HEK293 (cell line): ENCODE measurements at regions not wholly inside any gene's neighbourhood (a gene's known extent, or its start where the extent isn't known, plus 50 kb on each side); places are given as distances from the start of the nearest gene placed in this dataset.

ENCODE experiments used
- CTCF ChIA-PET: fragments of 350-600 bp; formaldehyde crosslinking; extraction: SDS; loops from one replicate; lab custom pipeline; 2021; ENCODE audit warnings: antibody characterized with exemption; lab: Yijun Ruan, JAX
- POLR2A ChIA-PET: fragments of 300-600 bp; formaldehyde crosslinking; extraction: SDS; loops from one replicate; lab custom pipeline; 2020; ENCODE audit warnings: antibody characterized with exemption, inconsistent platforms; lab: Yijun Ruan, JAX
- H3K27ac ChIP-seq: fragments of 200-500 bp; sonication (Bioruptor generic); 2 replicates; pipeline ENCODE4 v1.5.1; 2014; ENCODE audit warnings: low read depth, low read length, control low read depth, inconsistent platforms; ENCODE audit errors: extremely low read depth
- H3K36me3 ChIP-seq, 2 experiments: fragments of 200-500 bp in 1 of 2; sonication (Bioruptor generic) in 1 of 2; 1 replicate in 1 of 2; 2 replicates in 1 of 2; pipeline ENCODE4 v1.5.1; 2014 to 2017; ENCODE audit warnings: inconsistent platforms in 2 of 2, low read length in 2 of 2; ENCODE audit not compliant: control insufficient read depth in 2 of 2, insufficient read depth in 1 of 2
- H3K4me1 ChIP-seq: fragments of 200-500 bp; sonication (Bioruptor generic); 2 replicates; pipeline ENCODE4 v1.5.1; 2014; ENCODE audit warnings: mild to moderate bottlenecking, low read length, inconsistent platforms; ENCODE audit not compliant: control insufficient read depth, insufficient read depth
- H3K4me3 ChIP-seq: 2 replicates; pipeline ENCODE4 v1.5.1; 2011; ENCODE audit warnings: low read depth, mild to moderate bottlenecking, control low read depth, low read length, moderate library complexity
- H3K9me3 ChIP-seq: fragments of 200-500 bp; sonication (Bioruptor generic); 2 replicates; pipeline ENCODE4 v1.5.1; 2014; ENCODE audit warnings: low read depth, low read length, inconsistent platforms; ENCODE audit not compliant: control insufficient read depth, insufficient read depth
- ATF2 ChIP-seq: fragments of 450-650 bp; formaldehyde crosslinking; IDR thresholded peaks from 2 replicates; pipeline ENCODE4 v1.5.1; 2016; ENCODE audit warnings: missing biosample characterization, missing genetic modification characterization, low read depth
- GLIS2 ChIP-seq: fragments of 450-650 bp; formaldehyde crosslinking; IDR thresholded peaks from 2 replicates; pipeline ENCODE4 v1.5.1; 2016; ENCODE audit warnings: missing biosample characterization, missing genetic modification characterization
- INSM2 ChIP-seq: fragments of 450-650 bp; formaldehyde crosslinking; IDR thresholded peaks from 2 replicates; pipeline ENCODE4 v1.5.1; 2016; ENCODE audit warnings: missing biosample characterization, missing genetic modification characterization
- KLF9 ChIP-seq: fragments of 450-650 bp; formaldehyde crosslinking; IDR thresholded peaks from 2 replicates; pipeline ENCODE4 v1.5.1; 2016; ENCODE audit warnings: missing biosample characterization, missing genetic modification characterization, low read depth
- PATZ1 ChIP-seq: fragments of 450-650 bp; formaldehyde crosslinking; IDR thresholded peaks from 2 replicates; pipeline ENCODE4 v1.5.1; 2016; ENCODE audit warnings: missing biosample characterization, missing genetic modification characterization
- SCRT1 ChIP-seq: fragments of 450-650 bp; formaldehyde crosslinking; IDR thresholded peaks from 2 replicates; pipeline ENCODE4 v1.5.1; 2016; ENCODE audit warnings: missing biosample characterization, missing genetic modification characterization, borderline replicate concordance
- ZBTB10 ChIP-seq: fragments of 450-650 bp; formaldehyde crosslinking; IDR thresholded peaks from 2 replicates; pipeline ENCODE4 v1.5.1; 2016; ENCODE audit warnings: missing biosample characterization, missing genetic modification characterization
- ZNF10 ChIP-seq: fragments of 450-650 bp; formaldehyde crosslinking; IDR thresholded peaks from 2 replicates; pipeline ENCODE4 v1.5.1; 2017; ENCODE audit warnings: missing biosample characterization, missing genetic modification characterization
- ZNF146 ChIP-seq: fragments of 450-650 bp; formaldehyde crosslinking; IDR thresholded peaks from 2 replicates; pipeline ENCODE4 v1.5.1; 2016; ENCODE audit warnings: missing biosample characterization, missing genetic modification characterization
- ZNF155 ChIP-seq: fragments of 450-650 bp; formaldehyde crosslinking; IDR thresholded peaks from 2 replicates; pipeline ENCODE4 v1.5.1; 2016; ENCODE audit warnings: missing biosample characterization, missing genetic modification characterization
- ZNF19 ChIP-seq: fragments of 450-650 bp; formaldehyde crosslinking; IDR thresholded peaks from 2 replicates; pipeline ENCODE4; 2016; ENCODE audit warnings: missing biosample characterization, missing genetic modification characterization, low read depth
- ZNF274 ChIP-seq, 2 experiments: fragments of 200-500 bp in 1 of 2; fragments of 450-650 bp in 1 of 2; sonication (Bioruptor generic) in 1 of 2; formaldehyde crosslinking in 1 of 2; IDR thresholded peaks; 2 replicates each; pipeline versions ENCODE4 v1.5.1 to v1.6.1; 2014 to 2016; ENCODE audit warnings: borderline replicate concordance in 1 of 2, inconsistent platforms in 1 of 2, low read length in 1 of 2, missing biosample characterization in 1 of 2, missing genetic modification characterization in 1 of 2
- ZNF292 ChIP-seq: fragments of 450-650 bp; formaldehyde crosslinking; IDR thresholded peaks from 2 replicates; pipeline ENCODE4 v1.5.1; 2016; ENCODE audit warnings: low read depth, missing biosample characterization, missing genetic modification characterization, borderline replicate concordance
- ZNF350 ChIP-seq: fragments of 450-650 bp; formaldehyde crosslinking; IDR thresholded peaks from 2 replicates; pipeline ENCODE4 v1.5.0; 2017; ENCODE audit warnings: missing biosample characterization, mild to moderate bottlenecking, missing genetic modification characterization
- ZNF544 ChIP-seq: fragments of 450-650 bp; formaldehyde crosslinking; IDR thresholded peaks from 2 replicates; pipeline ENCODE4 v1.5.0; 2017; ENCODE audit warnings: missing biosample characterization, missing genetic modification characterization
- ZNF580 ChIP-seq: fragments of 450-650 bp; formaldehyde crosslinking; IDR thresholded peaks from 2 replicates; pipeline ENCODE4 v1.5.1; 2016; ENCODE audit warnings: missing biosample characterization, missing genetic modification characterization
- ZNF645 ChIP-seq: fragments of 450-650 bp; formaldehyde crosslinking; IDR thresholded peaks from 2 replicates; pipeline ENCODE4; 2016; ENCODE audit warnings: missing biosample characterization, missing genetic modification characterization
- ZNF76 ChIP-seq: fragments of 450-650 bp; formaldehyde crosslinking; IDR thresholded peaks from 2 replicates; pipeline ENCODE4; 2016; ENCODE audit warnings: low read depth, missing biosample characterization, missing genetic modification characterization, borderline replicate concordance
- ZNF768 ChIP-seq: fragments of 450-650 bp; formaldehyde crosslinking; IDR thresholded peaks from 2 replicates; pipeline ENCODE4 v1.5.1; 2018; ENCODE audit warnings: missing biosample characterization, mild to moderate bottlenecking, missing genetic modification characterization
- ZNF785 ChIP-seq: fragments of 450-650 bp; formaldehyde crosslinking; IDR thresholded peaks from 2 replicates; pipeline ENCODE4 v1.5.1; 2016; ENCODE audit warnings: missing biosample characterization, missing genetic modification characterization
- ZSCAN5A ChIP-seq: fragments of 450-650 bp; formaldehyde crosslinking; IDR thresholded peaks from 2 replicates; pipeline ENCODE4 v1.5.1; 2016; ENCODE audit warnings: missing biosample characterization, missing genetic modification characterization

- no peak for TF ChIP-seq ZNF292
- no peak for TF ChIP-seq ZNF768 (tag by site-specific recombination)
- no peak for TF ChIP-seq PATZ1 (tag by site-specific recombination)
- TF ChIP-seq ZNF785 (tag by site-specific recombination) = no peak
- TF ChIP-seq ZNF544 (tag by site-specific recombination) = no peak
- no peak for TF ChIP-seq INSM2 (tag by site-specific recombination)
- no peak for TF ChIP-seq ZBTB10 (tag by site-specific recombination)
- TF ChIP-seq SCRT1 (tag by site-specific recombination) = no peak
- TF ChIP-seq ZNF76 (tag by site-specific recombination) = no peak
- no peak for TF ChIP-seq ZNF19
- no peak for TF ChIP-seq ZNF645 (tag by site-specific recombination)
- no peak for TF ChIP-seq ZNF580
- no peak for TF ChIP-seq KLF9 (tag by site-specific recombination)
- TF ChIP-seq ZNF146 (tag by site-specific recombination) = no peak
- no peak for TF ChIP-seq ZNF155 (tag by site-specific recombination)
- no peak for TF ChIP-seq GLIS2 (tag by site-specific recombination)
- TF ChIP-seq ZNF274 (IDR thresholded peaks at IDR 0.05; ENCODE audit: low read length) = no peak
- TF ChIP-seq ZNF274 (tag by site-specific recombination; IDR thresholded peaks at IDR 0.05; ENCODE audit: borderline replicate concordance) = no peak
- no peak for TF ChIP-seq ZNF350
- TF ChIP-seq, all 188 proteins: peak for 0
- Histone ChIP-seq H3K9me3 (no peaks in the 10 kb centered on the region), H3K36me3 (no peaks in the 10 kb centered on the region), H3K4me1 (no peaks in the 10 kb centered on the region), H3K4me3 (no peak overlapping the region), H3K27ac (no peak overlapping the region)
- POLR2A ChIA-PET = interaction anchor here (0.7 kb wide), 1 partner anchor 31 kb away, joined by 4 read pairs; no protein-coding TSS in a partner anchor
- CTCF ChIA-PET = no interaction called here
Observed at GRCh38 chr10:18955061-18955460, 93.5 kb upstream of the MALRD1 start.

- CTCF ChIA-PET = no interaction called here
- Histone ChIP-seq H3K4me3 (no peak overlapping the region), H3K27ac (no peak overlapping the region), H3K9me3 (no peaks in the 10 kb centered on the region), H3K36me3 (no peaks in the 10 kb centered on the region), H3K4me1 (no peaks in the 10 kb centered on the region)
- POLR2A ChIA-PET = no interaction called here
- TF ChIP-seq ZNF10 (no peak), ZSCAN5A (tag by site-specific recombination) (no peak), ATF2 (tag by site-specific recombination) (no peak)
Observed at GRCh38 chr10:18959369-18959768, 89.2 kb upstream of the MALRD1 start.
